GM18505 (cell line): ENCODE measurements at regions not wholly inside any gene's neighbourhood (a gene's known extent, or its start where the extent isn't known, plus 50 kb on each side); places are given as distances from the start of the nearest gene placed in this dataset.

Experiments
- ATAC-seq: cut with Tn5 transposase; IDR thresholded peaks from one replicate; pipeline ENCODE4 v1.9.1; 2021; ENCODE audit not compliant: unreplicated experiment
- POLR2A ChIP-seq: IDR thresholded peaks from 4 replicates; pipeline ENCODE4 v1.6.1; 2011; ENCODE audit warnings: borderline replicate concordance; ENCODE audit not compliant: insufficient read depth, insufficient read length; ENCODE audit errors: extremely low read depth

DNA sequence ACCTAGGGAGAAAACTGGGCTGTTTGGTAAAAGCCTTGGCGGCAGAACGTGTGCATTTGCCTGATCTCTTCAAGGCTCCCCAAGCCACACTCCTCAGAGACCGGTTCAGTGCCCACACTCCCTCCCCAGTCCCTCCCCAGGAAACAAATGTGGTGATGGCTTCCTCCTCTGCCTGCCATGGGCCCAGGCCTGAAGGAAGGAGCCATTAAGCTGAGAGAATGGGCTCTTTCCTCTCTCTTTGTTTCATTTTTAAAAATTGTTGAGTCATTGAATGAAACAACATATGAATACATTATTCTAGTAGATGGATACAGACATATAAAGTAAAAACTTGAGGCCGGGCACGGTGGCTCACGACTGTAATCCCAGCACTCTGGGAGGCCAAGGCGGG, 50.6 kb upstream of the YWHAQ start:
- ATAC-seq = no peak
- no peak for TF ChIP-seq POLR2A

- TF ChIP-seq POLR2A = no peak
- no peak for ATAC-seq
These were observed 54.8 kb upstream of the YWHAQ start for GRCh38 chr2:9685637-9686036.

DNA sequence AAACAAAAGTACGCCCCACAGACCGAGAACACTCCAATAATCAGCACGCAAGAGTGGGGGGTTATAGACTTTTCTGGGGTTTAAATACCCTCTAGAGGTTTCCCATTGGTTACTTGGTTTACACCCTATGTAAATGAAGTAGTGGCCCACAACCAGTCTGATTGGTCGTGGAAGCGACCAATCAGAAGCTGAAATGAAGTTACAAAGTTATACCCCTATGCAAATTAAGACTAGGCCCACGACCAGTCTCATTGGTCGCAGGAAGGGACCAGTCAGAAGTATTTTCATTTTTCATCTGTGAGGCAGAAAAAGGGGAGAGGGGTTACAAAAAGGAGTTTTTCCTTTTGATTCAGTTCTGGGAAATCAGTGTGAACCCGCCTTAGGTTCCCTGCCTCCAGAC, 55.3 kb upstream of the YWHAQ start:
- no peak for TF ChIP-seq POLR2A

GRCh38 chr2:9690252-9690651, 59.5 kb upstream of the YWHAQ start:
- no peak for TF ChIP-seq POLR2A
- ATAC-seq = no peak

More for the DNA sequence above, 55.3 kb upstream of the YWHAQ start:
- no peak for ATAC-seq

- TF ChIP-seq POLR2A = no peak
- no peak for ATAC-seq
These were observed 60.1 kb upstream of the YWHAQ start for GRCh38 chr2:9690716-9691498.

DNA sequence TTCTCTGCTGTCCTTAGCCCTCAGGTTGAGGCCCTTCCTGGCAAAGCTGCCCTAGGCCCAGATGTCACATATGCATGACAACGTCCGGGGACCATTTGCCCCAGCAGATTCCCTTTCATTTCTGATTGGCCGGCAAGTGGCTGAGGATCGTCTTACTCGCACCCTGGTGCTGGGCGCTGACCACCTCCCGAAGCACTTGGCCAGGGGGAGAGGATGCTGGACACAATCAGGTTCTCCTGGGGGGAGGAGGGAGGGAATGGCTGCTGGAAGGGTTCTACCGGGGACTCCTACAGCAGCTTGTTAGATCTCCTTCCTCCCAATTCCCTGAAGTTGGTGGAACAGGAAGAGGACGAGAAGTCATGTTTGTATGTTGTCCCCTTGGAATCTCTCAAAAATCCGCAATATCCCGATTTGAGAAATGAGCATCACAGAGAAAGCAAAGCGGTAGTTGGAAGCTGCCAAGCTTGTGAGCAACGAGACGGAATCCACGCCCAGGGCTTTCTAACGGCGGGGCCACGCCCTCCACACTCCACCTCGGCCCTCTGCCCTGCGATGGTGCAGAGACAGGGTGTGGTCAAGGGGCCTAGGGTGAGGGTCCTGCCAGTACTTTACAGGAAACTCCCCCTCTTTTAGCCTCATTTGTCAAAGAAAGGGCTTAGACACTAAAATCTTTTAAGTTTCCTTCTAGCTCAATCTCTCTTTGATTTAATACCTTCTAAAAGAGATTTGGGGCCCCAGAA, 61.8 kb upstream of the YWHAQ start:
- ATAC-seq = no peak
- no peak for TF ChIP-seq POLR2A

GRCh38 chr2:9693196-9693491, 62.3 kb upstream of the YWHAQ start:
- no peak for ATAC-seq
- no peak for TF ChIP-seq POLR2A

DNA sequence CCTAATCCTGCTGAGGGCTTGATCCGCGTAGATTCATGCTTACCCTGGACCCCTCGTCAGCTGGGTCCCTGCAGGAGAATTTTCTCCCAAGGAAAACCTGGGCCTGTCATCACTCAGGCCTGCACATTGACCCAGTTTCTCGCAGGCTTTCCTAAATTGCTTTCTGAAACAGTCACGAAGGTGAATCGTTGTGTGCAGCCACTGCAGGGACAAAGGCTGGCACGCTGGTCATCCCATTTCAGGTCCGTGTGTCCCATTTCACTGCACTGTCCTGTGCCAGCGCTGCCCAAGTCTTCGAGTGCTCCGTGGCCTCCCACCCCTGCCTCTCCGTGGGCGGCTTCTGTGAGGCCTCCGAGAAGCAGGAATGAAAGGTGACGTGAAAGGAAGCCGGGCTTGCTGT, 62.8 kb upstream of the YWHAQ start:
- ATAC-seq = no peak

GRCh38 chr2:9694661-9695234, 64.0 kb upstream of the YWHAQ start:
- no peak for TF ChIP-seq POLR2A
- ATAC-seq = no peak

More for the DNA sequence above, 62.8 kb upstream of the YWHAQ start:
- TF ChIP-seq POLR2A = no peak

DNA sequence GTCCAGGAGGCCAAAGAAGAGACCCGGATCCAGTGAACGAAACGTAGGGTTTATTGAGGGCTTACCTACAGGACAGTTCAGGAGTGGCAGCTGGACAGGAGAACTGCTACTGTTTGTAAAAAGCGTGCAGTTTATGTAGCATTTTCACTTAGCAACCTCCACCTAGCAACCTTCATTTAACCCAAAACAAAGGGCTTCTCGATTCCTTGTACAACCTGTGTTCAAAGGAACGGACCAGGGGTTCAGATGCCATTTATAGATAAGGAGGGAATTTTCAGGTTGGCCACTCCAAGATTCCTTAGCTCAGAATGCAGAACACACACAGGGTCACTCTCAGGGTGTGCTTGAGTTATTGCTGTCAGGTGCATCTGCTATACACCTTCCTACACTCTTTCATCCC, 65.1 kb upstream of the YWHAQ start:
- ATAC-seq = no peak
- TF ChIP-seq POLR2A = no peak

DNA sequence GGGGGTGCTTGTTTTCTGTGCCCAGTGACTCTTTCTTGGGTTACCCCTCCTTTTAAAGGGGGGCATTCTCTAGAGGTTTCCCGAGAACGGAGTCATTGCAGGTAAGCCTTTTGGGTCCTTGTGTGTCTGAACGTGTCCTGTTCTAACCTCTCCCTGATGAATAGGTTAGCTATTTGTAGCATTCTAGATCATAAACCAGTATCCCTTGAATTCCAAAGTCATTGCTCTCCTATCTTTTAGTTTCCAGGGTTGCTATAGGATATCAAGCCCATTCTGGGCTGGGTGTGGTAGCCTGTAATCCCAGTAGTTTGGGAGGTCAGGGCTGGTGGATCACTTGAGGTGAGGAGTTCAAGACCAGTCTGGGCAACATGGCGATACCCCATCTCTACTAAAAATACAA, 65.9 kb upstream of the YWHAQ start:
- no peak for ATAC-seq
- TF ChIP-seq POLR2A = no peak

GRCh38 chr2:9697909-9698308, 67.1 kb upstream of the YWHAQ start:
- ATAC-seq = no peak
- TF ChIP-seq POLR2A = no peak

GRCh38 chr2:9699139-9700108, 68.6 kb upstream of the YWHAQ start:
- TF ChIP-seq POLR2A = no peak
- ATAC-seq = no peak

- ATAC-seq = no peak
- no peak for TF ChIP-seq POLR2A
These were observed 69.3 kb upstream of the YWHAQ start for GRCh38 chr2:9700109-9700495.

- no peak for ATAC-seq
- TF ChIP-seq POLR2A = no peak
These were observed 71.8 kb upstream of the YWHAQ start for GRCh38 chr2:9702604-9703084.
